ENCODE measurements at regions not wholly inside any gene's neighbourhood (a gene's known extent, or its start where the extent isn't known, plus 50 kb on each side); places are given as distances from the start of the nearest gene placed in this dataset.
"Not testable (repeated sequence)": the region's sequence is repeated elsewhere in the genome, so short reads cannot be mapped to it uniquely, and the experiment has no call there.

DNA sequence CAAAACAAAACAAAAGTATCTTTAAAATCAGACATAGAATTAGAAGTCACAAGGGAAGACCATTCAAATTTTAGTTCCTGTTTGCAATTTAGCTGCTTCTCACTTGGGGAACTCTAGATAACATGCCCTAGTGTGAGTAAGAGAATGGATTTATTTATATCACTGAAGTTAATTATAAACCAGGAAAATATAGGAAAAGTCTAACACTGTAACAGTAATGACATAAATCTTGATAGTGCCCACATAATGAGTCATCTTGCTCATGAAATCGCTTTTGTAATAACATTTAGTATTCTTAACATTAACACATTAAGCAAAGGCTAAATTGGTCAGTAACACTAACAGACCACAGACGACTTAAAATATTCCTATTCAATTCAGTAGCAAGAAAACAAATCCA lies 710.7 kb downstream of the STPG2 start (continued):
- TF ChIP-seq, protein P1, sequence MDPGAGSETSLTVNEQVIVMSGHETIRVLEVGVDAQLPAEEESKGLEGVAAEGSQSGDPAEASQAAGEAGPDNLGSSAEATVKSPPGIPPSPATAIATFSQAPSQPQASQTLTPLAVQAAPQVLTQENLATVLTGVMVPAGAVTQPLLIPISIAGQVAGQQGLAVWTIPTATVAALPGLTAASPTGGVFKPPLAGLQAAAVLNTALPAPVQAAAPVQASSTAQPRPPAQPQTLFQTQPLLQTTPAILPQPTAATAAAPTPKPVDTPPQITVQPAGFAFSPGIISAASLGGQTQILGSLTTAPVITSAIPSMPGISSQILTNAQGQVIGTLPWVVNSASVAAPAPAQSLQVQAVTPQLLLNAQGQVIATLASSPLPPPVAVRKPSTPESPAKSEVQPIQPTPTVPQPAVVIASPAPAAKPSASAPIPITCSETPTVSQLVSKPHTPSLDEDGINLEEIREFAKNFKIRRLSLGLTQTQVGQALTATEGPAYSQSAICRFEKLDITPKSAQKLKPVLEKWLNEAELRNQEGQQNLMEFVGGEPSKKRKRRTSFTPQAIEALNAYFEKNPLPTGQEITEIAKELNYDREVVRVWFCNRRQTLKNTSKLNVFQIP (CRISPR knock-in tag; IDR thresholded peaks at IDR 0.05; ENCODE audit: borderline replicate concordance, low read depth): no peak

DNA sequence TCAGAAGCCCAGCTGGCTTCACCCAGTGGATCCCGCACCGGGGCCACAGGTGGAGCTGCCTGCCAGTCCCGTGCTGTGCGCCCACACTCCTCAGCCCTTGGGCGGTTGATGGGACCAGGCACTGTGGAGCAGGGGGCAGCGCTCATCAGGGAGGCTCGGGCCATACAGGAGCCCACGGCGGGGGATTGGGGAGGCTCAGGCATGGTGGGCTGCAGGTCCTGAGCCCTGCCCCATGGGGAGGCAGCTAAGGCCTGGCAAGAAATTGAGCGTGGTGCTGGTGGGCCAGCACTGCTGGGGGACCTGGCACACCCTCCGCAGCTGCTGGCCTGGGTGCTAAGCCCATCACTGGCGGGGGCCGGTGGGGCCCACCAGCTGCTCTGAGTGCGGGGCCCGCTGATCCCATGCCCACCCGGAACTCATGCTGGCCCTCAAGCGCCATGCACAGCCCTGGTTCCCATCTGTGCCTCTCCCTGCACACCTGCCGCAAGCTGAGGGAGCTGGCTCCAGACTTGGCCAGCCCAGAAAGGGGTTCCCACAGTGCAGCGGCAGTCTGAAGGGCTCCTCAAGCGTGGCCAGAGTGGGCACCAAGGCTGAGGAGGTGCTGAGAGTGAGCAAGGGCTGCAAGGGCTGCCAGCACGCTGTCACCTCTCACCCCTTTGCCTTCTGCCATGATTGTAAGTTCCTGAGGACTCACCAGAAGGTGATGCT lies 705.1 kb downstream of the STPG2 start:
- not testable (repeated sequence) for ATAC-seq

DNA sequence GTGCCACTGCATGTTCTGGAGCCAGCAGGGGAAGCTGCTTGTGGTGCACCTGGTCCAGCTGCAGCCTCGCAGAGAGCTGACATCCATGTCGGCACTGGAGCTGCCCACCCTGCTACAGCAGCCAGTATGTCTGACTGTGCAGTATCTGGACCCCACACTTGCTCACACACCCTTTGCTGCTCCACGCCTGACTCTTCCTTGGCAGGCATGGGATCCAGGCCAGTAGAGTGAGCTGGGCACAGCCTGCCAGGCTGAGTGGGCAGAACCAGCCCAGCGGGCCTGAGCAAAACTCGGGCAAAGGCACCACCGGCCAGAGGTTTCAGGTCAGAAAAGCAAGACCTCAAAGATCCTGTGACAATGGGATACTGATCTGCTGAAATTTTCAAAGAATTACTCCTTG lies 690.1 kb downstream of the STPG2 start:
- no peak for ATAC-seq
- TF ChIP-seq, protein P2, sequence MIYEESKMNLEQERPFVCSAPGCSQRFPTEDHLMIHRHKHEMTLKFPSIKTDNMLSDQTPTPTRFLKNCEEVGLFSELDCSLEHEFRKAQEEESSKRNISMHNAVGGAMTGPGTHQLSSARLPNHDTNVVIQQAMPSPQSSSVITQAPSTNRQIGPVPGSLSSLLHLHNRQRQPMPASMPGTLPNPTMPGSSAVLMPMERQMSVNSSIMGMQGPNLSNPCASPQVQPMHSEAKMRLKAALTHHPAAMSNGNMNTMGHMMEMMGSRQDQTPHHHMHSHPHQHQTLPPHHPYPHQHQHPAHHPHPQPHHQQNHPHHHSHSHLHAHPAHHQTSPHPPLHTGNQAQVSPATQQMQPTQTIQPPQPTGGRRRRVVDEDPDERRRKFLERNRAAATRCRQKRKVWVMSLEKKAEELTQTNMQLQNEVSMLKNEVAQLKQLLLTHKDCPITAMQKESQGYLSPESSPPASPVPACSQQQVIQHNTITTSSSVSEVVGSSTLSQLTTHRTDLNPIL (CRISPR knock-in tag; IDR thresholded peaks at IDR 0.05; ENCODE audit: low read depth): no peak
- TF ChIP-seq, protein P3, sequence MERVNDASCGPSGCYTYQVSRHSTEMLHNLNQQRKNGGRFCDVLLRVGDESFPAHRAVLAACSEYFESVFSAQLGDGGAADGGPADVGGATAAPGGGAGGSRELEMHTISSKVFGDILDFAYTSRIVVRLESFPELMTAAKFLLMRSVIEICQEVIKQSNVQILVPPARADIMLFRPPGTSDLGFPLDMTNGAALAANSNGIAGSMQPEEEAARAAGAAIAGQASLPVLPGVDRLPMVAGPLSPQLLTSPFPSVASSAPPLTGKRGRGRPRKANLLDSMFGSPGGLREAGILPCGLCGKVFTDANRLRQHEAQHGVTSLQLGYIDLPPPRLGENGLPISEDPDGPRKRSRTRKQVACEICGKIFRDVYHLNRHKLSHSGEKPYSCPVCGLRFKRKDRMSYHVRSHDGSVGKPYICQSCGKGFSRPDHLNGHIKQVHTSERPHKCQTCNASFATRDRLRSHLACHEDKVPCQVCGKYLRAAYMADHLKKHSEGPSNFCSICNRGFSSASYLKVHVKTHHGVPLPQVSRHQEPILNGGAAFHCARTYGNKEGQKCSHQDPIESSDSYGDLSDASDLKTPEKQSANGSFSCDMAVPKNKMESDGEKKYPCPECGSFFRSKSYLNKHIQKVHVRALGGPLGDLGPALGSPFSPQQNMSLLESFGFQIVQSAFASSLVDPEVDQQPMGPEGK (CRISPR knock-in tag; IDR thresholded peaks at IDR 0.05; ENCODE audit: borderline replicate concordance): no peak
- no peak for TF ChIP-seq OSR1 (CRISPR knock-in tag; IDR thresholded peaks at IDR 0.05)
- no peak for TF ChIP-seq ZFP3 (CRISPR knock-in tag; IDR thresholded peaks at IDR 0.05)
- no peak for TF ChIP-seq RARB (CRISPR knock-in tag; IDR thresholded peaks at IDR 0.05)
- no peak for TF ChIP-seq ZNF70 (CRISPR knock-in tag; IDR thresholded peaks at IDR 0.05)
- TF ChIP-seq TOX (CRISPR knock-in tag; IDR thresholded peaks at IDR 0.05; ENCODE audit: borderline replicate concordance): no peak
- TF ChIP-seq, protein P1 (CRISPR knock-in tag; IDR thresholded peaks at IDR 0.05; ENCODE audit: borderline replicate concordance, low read depth): no peak
- TF ChIP-seq ISL1 (CRISPR knock-in tag; IDR thresholded peaks at IDR 0.05): no peak
- no peak for TF ChIP-seq BACH2 (CRISPR knock-in tag; IDR thresholded peaks at IDR 0.05; ENCODE audit: borderline replicate concordance)
- TF ChIP-seq ESRRG (CRISPR knock-in tag; IDR thresholded peaks at IDR 0.05): no peak
- no peak for TF ChIP-seq SNAI2 (CRISPR knock-in tag; IDR thresholded peaks at IDR 0.05)
- TF ChIP-seq ZNF8 (CRISPR knock-in tag; IDR thresholded peaks at IDR 0.05): no peak
- TF ChIP-seq ZNF565 (CRISPR knock-in tag; conservative IDR thresholded peaks at IDR 0.05; ENCODE audit: low read depth): no peak
- TF ChIP-seq, protein P4, sequence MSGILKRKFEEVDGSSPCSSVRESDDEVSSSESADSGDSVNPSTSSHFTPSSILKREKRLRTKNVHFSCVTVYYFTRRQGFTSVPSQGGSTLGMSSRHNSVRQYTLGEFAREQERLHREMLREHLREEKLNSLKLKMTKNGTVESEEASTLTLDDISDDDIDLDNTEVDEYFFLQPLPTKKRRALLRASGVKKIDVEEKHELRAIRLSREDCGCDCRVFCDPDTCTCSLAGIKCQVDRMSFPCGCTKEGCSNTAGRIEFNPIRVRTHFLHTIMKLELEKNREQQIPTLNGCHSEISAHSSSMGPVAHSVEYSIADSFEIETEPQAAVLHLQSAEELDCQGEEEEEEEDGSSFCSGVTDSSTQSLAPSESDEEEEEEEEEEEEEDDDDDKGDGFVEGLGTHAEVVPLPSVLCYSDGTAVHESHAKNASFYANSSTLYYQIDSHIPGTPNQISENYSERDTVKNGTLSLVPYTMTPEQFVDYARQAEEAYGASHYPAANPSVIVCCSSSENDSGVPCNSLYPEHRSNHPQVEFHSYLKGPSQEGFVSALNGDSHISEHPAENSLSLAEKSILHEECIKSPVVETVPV (CRISPR knock-in tag; IDR thresholded peaks at IDR 0.05): no peak
- no peak for TF ChIP-seq GLIS3 (CRISPR knock-in tag; IDR thresholded peaks at IDR 0.05)
- TF ChIP-seq, protein P5, sequence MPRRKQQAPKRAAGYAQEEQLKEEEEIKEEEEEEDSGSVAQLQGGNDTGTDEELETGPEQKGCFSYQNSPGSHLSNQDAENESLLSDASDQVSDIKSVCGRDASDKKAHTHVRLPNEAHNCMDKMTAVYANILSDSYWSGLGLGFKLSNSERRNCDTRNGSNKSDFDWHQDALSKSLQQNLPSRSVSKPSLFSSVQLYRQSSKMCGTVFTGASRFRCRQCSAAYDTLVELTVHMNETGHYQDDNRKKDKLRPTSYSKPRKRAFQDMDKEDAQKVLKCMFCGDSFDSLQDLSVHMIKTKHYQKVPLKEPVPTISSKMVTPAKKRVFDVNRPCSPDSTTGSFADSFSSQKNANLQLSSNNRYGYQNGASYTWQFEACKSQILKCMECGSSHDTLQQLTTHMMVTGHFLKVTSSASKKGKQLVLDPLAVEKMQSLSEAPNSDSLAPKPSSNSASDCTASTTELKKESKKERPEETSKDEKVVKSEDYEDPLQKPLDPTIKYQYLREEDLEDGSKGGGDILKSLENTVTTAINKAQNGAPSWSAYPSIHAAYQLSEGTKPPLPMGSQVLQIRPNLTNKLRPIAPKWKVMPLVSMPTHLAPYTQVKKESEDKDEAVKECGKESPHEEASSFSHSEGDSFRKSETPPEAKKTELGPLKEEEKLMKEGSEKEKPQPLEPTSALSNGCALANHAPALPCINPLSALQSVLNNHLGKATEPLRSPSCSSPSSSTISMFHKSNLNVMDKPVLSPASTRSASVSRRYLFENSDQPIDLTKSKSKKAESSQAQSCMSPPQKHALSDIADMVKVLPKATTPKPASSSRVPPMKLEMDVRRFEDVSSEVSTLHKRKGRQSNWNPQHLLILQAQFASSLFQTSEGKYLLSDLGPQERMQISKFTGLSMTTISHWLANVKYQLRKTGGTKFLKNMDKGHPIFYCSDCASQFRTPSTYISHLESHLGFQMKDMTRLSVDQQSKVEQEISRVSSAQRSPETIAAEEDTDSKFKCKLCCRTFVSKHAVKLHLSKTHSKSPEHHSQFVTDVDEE (CRISPR knock-in tag; IDR thresholded peaks at IDR 0.05): no peak
- TF ChIP-seq CSDC2 (CRISPR knock-in tag; IDR thresholded peaks at IDR 0.05): no peak
